ENCODE measurements at regions not wholly inside any gene's neighbourhood (a gene's known extent, or its start where the extent isn't known, plus 50 kb on each side); places are given as distances from the start of the nearest gene placed in this dataset.

DNA sequence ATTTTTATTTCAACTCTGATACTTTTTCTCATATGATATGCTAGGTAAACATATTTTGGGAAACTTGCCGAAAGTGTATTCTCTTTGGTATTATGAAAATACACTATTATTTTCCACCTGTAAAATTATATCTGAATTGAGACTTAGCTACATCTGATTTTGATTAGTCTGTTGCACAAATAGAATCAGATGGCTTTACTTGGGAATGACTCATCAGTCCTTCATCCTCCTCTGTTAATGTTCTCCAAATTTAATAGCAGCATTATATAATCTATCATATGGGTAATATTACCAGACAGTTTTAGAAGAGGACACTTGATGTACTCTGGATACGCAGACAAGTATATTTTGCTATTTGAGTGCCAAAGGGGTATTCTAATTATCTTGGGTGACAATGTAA is 245.3 kb downstream of the CTH start:
- no peaks in the 10 kb centered on the region for H3K4me1 ChIP-seq (ENCODE audit: control insufficient read depth, insufficient read depth, low read length)
- no peaks in the 10 kb centered on the region for H3K27me3 ChIP-seq (ENCODE audit: control insufficient read depth, insufficient read depth, low read length, poor library complexity, severe bottlenecking)
- H3K9me3 ChIP-seq (ENCODE audit: control insufficient read depth, low read length), result no peaks in the 10 kb centered on the region
- no peaks in the 10 kb centered on the region for H3K36me3 ChIP-seq (ENCODE audit: control insufficient read depth, insufficient read depth, low read length)
- WGBS, 2 experiments, result 100% methylated on average over 1 of the region's 2 CpGs
- H3K4me3 ChIP-seq (ENCODE audit: insufficient read depth, low read depth, low read length), result no peak overlapping the region
- no peak overlapping the region for H3K27ac ChIP-seq (ENCODE audit: insufficient read depth, low read depth, low read length, poor library complexity, severe bottlenecking)

DNA sequence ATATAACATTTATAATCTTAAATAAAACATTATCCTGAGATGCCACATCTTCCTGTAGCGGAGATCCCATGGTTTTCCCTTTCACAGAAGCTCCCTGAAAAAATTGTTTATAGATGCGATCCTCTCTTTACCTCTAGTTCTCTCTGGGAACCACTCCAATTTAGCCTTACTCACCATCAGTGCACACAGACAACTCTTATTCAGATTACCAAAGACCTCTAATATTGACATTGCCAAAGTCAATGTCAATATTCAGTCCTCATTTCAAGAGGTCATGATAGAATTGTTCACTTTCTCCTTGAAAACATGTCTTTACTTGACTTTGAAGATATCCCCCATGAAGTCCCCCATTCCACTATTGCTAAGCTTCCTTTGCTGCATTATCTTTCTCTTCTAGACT is 248.8 kb downstream of the CTH start:
- WGBS, 2 experiments, result 90 to 94% methylated on average over 2 of the region's 2 CpGs
- Histone ChIP-seq H3K4me3 (ENCODE audit: insufficient read depth, low read depth, low read length) (no peak overlapping the region), H3K36me3 (ENCODE audit: control insufficient read depth, insufficient read depth, low read length) (no peaks in the 10 kb centered on the region), H3K9me3 (ENCODE audit: control insufficient read depth, low read length) (no peaks in the 10 kb centered on the region), H3K27me3 (ENCODE audit: control insufficient read depth, insufficient read depth, low read length, poor library complexity, severe bottlenecking) (no peaks in the 10 kb centered on the region), H3K27ac (ENCODE audit: insufficient read depth, low read depth, low read length, poor library complexity, severe bottlenecking) (no peak overlapping the region), H3K4me1 (ENCODE audit: control insufficient read depth, insufficient read depth, low read length) (no peaks in the 10 kb centered on the region)

DNA sequence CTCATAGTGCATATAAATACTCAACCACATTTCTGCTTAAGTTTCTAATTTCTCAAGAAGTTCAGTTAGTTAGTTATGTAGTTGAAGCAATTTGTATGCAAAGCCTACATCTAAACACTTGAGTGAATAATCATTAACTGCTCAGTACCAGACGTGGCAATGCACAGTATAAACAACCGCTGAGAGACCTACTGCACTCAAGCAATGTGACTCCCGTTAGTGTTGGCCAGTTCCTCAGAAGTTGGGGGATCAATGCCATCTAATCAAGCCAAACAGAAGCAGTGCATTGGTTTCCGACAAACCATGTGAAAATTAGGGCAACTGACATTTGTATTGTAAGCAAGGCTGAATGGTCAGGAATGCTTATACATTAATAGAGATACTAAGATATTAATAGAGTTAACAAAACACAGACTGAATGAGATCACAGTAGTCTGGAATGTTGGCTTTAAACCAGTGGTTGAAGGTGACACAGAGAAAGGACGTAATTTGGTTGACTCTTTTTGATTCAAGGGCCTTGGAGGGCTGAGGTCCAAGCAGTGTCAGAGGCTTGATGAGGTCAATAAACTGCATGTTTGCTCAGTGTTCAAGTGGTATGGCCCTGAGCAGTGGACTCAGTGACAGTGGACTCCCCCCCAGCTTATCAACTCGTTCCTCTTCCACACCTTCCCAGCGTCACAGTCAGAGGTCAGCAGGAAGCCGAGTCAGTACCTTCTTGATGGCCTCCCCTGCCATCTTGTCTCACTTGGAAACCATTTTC is 255.5 kb downstream of the CTH start:
- Histone ChIP-seq H3K27me3 (ENCODE audit: control insufficient read depth, insufficient read depth, low read length, poor library complexity, severe bottlenecking) (no peaks in the 10 kb centered on the region), H3K27ac (ENCODE audit: insufficient read depth, low read depth, low read length, poor library complexity, severe bottlenecking) (no peak overlapping the region), H3K4me1 (ENCODE audit: control insufficient read depth, insufficient read depth, low read length) (no peaks in the 10 kb centered on the region), H3K4me3 (ENCODE audit: insufficient read depth, low read depth, low read length) (no peak overlapping the region), H3K9me3 (ENCODE audit: control insufficient read depth, low read length) (no peaks in the 10 kb centered on the region), H3K36me3 (ENCODE audit: control insufficient read depth, insufficient read depth, low read length) (no peaks in the 10 kb centered on the region)
- 91 to 92% methylated on average over 8 of the region's 8 CpGs for WGBS, 2 experiments

DNA sequence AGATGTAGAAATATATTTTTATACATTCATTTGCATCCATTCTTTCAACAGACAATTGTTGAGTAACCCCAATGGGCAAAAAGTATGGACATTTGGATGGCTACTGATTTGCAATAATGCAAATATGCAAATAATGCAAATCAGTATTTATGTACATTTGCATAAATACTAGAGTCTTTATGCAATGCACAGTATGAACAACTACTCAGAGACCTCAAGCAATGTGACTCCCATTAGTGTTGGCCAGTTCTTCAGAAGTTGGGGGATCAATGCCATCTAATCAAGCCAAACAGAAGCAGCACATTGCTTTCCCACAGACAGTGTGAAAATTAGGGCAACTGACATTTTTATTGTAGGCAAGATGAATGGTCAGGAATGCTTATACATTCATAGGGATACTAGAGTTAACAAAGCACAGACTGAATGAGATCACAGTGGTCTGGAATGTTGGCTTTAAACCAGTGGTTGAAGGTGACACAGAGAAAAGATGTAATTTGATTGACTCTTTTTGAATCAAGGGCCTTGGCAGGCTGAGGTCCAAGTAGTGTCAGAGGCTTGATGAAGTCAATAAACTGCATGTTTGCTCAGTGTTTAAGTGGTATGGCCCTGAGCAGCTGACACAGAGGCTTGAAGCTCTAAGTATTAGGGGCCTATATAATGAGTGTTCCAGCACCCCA is 256.6 kb downstream of the CTH start:
- Histone ChIP-seq H3K27ac (ENCODE audit: insufficient read depth, low read depth, low read length, poor library complexity, severe bottlenecking) (no peak overlapping the region), H3K4me3 (ENCODE audit: insufficient read depth, low read depth, low read length) (no peak overlapping the region), H3K36me3 (ENCODE audit: control insufficient read depth, insufficient read depth, low read length) (no peaks in the 10 kb centered on the region), H3K4me1 (ENCODE audit: control insufficient read depth, insufficient read depth, low read length) (no peaks in the 10 kb centered on the region), H3K9me3 (ENCODE audit: control insufficient read depth, low read length) (no peaks in the 10 kb centered on the region), H3K27me3 (ENCODE audit: control insufficient read depth, insufficient read depth, low read length, poor library complexity, severe bottlenecking) (no peaks in the 10 kb centered on the region)

DNA sequence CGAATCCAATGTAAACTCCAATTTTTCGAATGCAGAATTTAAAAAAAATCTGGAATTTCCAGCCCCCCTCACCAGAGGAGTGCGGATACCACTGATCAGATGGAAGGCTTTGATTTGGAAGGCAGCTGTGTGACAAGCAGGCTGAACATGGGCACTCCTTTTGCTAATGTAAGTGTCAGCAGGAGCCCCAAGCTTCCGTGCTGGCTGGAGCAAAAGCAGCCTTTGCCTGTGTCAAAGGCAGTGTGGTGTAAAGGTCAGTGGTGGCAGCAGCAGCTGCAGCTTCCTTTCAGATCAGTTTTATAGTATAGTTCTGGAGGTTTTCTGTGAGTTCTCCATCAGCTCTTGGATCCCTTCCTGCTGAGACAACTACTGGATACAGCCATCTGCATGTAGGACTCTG is 259.9 kb downstream of the CTH start:
- H3K9me3 ChIP-seq (ENCODE audit: control insufficient read depth, low read length), result no peaks in the 10 kb centered on the region
- no peaks in the 10 kb centered on the region for H3K36me3 ChIP-seq (ENCODE audit: control insufficient read depth, insufficient read depth, low read length)
- WGBS, 2 experiments, result 59 to 69% methylated on average over 4 of the region's 4 CpGs
- H3K4me3 ChIP-seq (ENCODE audit: insufficient read depth, low read depth, low read length), result no peak overlapping the region
- no peaks in the 10 kb centered on the region for H3K4me1 ChIP-seq (ENCODE audit: control insufficient read depth, insufficient read depth, low read length)
- no peak overlapping the region for H3K27ac ChIP-seq (ENCODE audit: insufficient read depth, low read depth, low read length, poor library complexity, severe bottlenecking)
- H3K27me3 ChIP-seq (ENCODE audit: control insufficient read depth, insufficient read depth, low read length, poor library complexity, severe bottlenecking), result no peaks in the 10 kb centered on the region

DNA sequence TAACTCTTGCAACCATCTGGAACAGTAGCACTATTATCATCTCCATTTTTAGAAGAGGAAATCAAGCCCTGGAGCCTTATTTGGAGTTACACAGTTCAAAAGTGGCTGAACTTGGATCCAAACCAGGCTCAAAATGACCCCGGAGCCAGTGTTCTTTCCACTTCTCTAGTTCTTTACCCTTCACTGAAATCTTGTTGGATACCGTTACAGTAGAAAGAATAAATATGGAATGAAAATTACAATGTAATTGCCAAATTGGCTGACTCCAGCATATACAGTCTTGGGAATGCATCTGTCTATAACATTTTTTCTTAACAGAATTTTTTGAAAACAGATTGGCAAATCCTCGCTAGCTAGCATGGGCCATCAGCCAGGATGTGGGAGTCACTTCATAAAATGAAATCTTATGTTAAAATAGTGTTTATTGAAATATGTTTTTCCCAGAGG is 261.4 kb downstream of the CTH start:
- no peaks in the 10 kb centered on the region for H3K27me3 ChIP-seq (ENCODE audit: control insufficient read depth, insufficient read depth, low read length, poor library complexity, severe bottlenecking)
- no peaks in the 10 kb centered on the region for H3K9me3 ChIP-seq (ENCODE audit: control insufficient read depth, low read length)
- H3K27ac ChIP-seq (ENCODE audit: insufficient read depth, low read depth, low read length, poor library complexity, severe bottlenecking), result no peak overlapping the region
- H3K36me3 ChIP-seq (ENCODE audit: control insufficient read depth, insufficient read depth, low read length), result no peaks in the 10 kb centered on the region
- no peak overlapping the region for H3K4me3 ChIP-seq (ENCODE audit: insufficient read depth, low read depth, low read length)
- WGBS, 2 experiments, result 98 to 100% methylated on average over 2 to 3 of the region's 3 CpGs
- H3K4me1 ChIP-seq (ENCODE audit: control insufficient read depth, insufficient read depth, low read length), result no peaks in the 10 kb centered on the region

DNA sequence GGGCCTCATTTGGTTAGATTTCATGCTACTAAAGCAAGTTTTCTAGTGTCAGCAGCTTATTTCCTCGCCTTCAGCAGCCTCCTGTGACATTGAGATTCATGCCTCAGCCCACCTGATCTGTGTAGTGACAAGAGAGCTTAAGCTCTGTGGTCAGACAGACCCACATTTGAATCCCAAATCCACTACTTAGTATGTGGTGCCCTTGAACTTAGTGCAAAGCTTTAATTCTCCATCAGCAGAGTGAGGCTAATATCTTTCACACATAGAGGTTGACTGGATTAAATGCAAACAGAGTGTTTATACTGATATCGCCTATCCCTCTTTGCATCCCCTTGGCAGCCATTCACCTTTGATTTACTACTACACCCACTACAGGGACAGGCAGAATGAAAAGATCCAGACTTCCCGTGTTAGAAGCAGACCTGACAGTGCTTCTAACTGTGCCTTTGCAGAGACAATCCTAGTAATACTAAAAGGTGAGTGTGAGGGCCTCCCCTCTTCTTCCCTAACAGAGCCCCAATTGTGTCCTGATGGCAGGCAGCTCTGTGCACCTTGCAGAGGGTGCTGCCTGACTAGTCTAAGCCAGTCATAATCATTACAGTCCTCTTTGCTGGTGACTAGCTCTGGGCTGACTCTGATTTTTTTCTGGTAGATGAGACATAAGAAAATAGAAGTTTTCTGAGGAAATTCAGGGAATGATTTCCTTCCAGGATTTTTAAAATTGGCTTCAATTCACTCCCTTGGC is 264.0 kb downstream of the CTH start:
- no peak overlapping the region for H3K27ac ChIP-seq (ENCODE audit: insufficient read depth, low read depth, low read length, poor library complexity, severe bottlenecking)
- no peaks in the 10 kb centered on the region for H3K9me3 ChIP-seq (ENCODE audit: control insufficient read depth, low read length)
- no peak overlapping the region for H3K4me3 ChIP-seq (ENCODE audit: insufficient read depth, low read depth, low read length)
- 85 to 89% methylated on average over 3 of the region's 3 CpGs for WGBS, 2 experiments
- no peaks in the 10 kb centered on the region for H3K36me3 ChIP-seq (ENCODE audit: control insufficient read depth, insufficient read depth, low read length)
- no peaks in the 10 kb centered on the region for H3K27me3 ChIP-seq (ENCODE audit: control insufficient read depth, insufficient read depth, low read length, poor library complexity, severe bottlenecking)
- H3K4me1 ChIP-seq (ENCODE audit: control insufficient read depth, insufficient read depth, low read length), result no peaks in the 10 kb centered on the region

DNA sequence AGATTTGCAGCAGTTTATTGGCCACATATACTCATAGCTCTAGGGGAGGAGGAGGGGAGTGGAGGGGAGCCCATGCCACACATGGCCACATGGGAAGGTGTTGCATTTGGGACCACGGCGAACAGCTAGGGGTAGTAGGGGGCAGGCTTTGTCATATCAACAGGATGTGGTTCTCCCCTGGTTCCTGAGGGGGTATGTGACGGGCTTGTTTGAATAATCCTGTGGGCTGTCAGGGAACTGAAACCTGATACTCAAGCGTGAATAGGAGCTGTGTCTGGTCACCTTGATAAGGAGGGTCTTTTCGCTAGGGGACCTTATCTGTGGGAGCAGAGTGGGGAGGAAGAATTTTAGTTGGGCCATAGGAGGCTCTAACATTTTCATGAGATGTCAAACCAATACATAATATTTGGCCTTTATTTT is 264.7 kb downstream of the CTH start:
- Histone ChIP-seq H3K36me3 (ENCODE audit: control insufficient read depth, insufficient read depth, low read length) (no peaks in the 10 kb centered on the region), H3K4me3 (ENCODE audit: insufficient read depth, low read depth, low read length) (no peak overlapping the region), H3K27me3 (ENCODE audit: control insufficient read depth, insufficient read depth, low read length, poor library complexity, severe bottlenecking) (no peaks in the 10 kb centered on the region), H3K9me3 (ENCODE audit: control insufficient read depth, low read length) (no peaks in the 10 kb centered on the region), H3K27ac (ENCODE audit: insufficient read depth, low read depth, low read length, poor library complexity, severe bottlenecking) (no peak overlapping the region), H3K4me1 (ENCODE audit: control insufficient read depth, insufficient read depth, low read length) (no peaks in the 10 kb centered on the region)
- WGBS, 2 experiments, result 41 to 49% methylated on average over 5 of the region's 5 CpGs

DNA sequence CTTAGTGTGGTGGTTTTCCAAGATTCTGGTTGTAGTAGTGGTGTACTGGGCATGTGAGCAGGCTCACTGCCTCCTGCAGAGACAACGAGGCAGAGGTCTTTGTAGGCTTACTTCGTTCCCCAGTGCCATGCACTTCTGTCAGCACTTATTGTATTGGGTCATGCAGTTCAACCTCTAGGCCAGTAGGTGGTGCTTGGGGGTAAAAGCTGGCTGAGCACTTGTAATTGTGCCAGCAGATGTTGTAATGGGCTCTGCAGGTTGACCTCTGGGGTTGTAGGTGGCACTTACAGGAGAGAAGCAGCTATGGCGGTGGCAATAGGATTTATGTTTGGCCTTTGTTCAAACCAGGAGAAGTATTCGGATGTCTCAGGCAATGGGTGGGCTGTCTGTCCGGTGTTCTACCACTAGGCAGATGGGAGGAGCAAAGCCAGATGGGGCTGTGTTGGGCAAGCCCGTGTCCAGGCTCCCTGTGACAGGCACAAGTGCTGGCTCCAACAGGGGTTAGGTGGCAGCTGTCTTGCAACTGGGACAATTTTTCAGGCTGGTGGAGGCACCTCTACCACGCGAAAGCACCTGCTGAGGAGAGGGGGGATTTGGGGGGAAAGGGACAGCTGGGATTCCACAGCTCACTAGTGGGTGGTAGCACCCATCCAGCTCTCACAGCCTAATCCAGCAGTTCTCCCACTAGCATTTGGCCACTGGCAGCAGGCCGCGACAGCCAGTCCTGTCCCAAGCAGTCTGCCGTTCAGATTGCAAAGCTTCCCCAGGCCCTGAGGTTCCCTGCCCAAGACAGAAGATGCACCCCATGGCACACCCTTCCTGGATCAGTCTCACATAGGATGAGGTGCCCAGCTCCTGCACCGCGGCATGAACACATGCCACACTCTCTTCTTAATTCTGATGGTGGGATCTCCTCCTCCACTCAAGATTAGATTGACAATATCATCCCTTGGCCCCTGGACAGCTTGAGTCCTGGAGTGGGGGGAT is 274.5 kb downstream of the CTH start:
- H3K9me3 ChIP-seq (ENCODE audit: control insufficient read depth, low read length), result no peaks in the 10 kb centered on the region
- H3K27me3 ChIP-seq (ENCODE audit: control insufficient read depth, insufficient read depth, low read length, poor library complexity, severe bottlenecking), result no peaks in the 10 kb centered on the region
- H3K4me3 ChIP-seq (ENCODE audit: insufficient read depth, low read depth, low read length), result no peak overlapping the region
- no peaks in the 10 kb centered on the region for H3K4me1 ChIP-seq (ENCODE audit: control insufficient read depth, insufficient read depth, low read length)
- no peak overlapping the region for H3K27ac ChIP-seq (ENCODE audit: insufficient read depth, low read depth, low read length, poor library complexity, severe bottlenecking)
- no peaks in the 10 kb centered on the region for H3K36me3 ChIP-seq (ENCODE audit: control insufficient read depth, insufficient read depth, low read length)
- WGBS, 2 experiments, result 83% methylated on average over 13 of the region's 13 CpGs

Measured in ectodermal cell (in vitro differentiated cells).